Keratinocyte (primary cell): ENCODE measurements at regions not wholly inside any gene's neighbourhood (a gene's known extent, or its start where the extent isn't known, plus 50 kb on each side); places are given as distances from the start of the nearest gene placed in this dataset.

Experiments used
- DNase-seq: peaks from one replicate; pipeline ENCODE4 v3.0.0-alpha.2; 2011; ENCODE audit warnings: low read depth, missing footprints, low spot score
- FAIRE-seq: peaks from 2 replicates; lab custom pipeline; 2011; peaks lifted over from hg19 to GRCh38; lab: Jason Lieb, UNC
- H2AFZ ChIP-seq: 2 replicates; pipeline ENCODE4 v1.6.0; 2012; ENCODE audit warnings: low read length, control low read depth, inconsistent platforms; ENCODE audit not compliant: control insufficient read depth
- H3K27ac ChIP-seq: 2 replicates; pipeline ENCODE4 v1.5.1; 2011; ENCODE audit warnings: low read length; ENCODE audit not compliant: control insufficient read depth, insufficient read depth
- H3K27me3 ChIP-seq: 3 replicates; pipeline ENCODE4 v1.6.0; 2011; ENCODE audit warnings: low read length; ENCODE audit not compliant: control insufficient read depth, insufficient read depth; ENCODE audit errors: extremely low read depth
- H3K36me3 ChIP-seq, 2 experiments: 2 replicates in 1 of 2; 3 replicates in 1 of 2; pipeline ENCODE4 v1.5.1; 2011; ENCODE audit warnings: low read length in 2 of 2, mild to moderate bottlenecking in 1 of 2; ENCODE audit not compliant: control insufficient read depth in 2 of 2, insufficient read depth in 2 of 2; ENCODE audit errors: extremely low read depth in 1 of 2
- H3K4me1 ChIP-seq: 3 replicates; pipeline ENCODE4 v1.5.1; 2011; ENCODE audit warnings: low read length; ENCODE audit not compliant: control insufficient read depth, insufficient read depth; ENCODE audit errors: extremely low read depth
- H3K4me2 ChIP-seq: 3 replicates; pipeline ENCODE4 v1.6.0; 2011; ENCODE audit warnings: low read depth, low read length; ENCODE audit not compliant: control insufficient read depth, insufficient read depth; ENCODE audit errors: extremely low read depth
- H3K4me3 ChIP-seq, 3 experiments: fragments of 200-600 bp in 1 of 3; sonication (generic) in 1 of 3; 2 replicates in 2 of 3; 3 replicates in 1 of 3; pipeline ENCODE4 v1.5.1; 2011 to 2016; ENCODE audit warnings: low read length in 3 of 3, mild to moderate bottlenecking in 3 of 3, control low read depth in 2 of 3, inconsistent platforms in 1 of 3, low read depth in 1 of 3, mixed read lengths in 1 of 3, mixed run types in 1 of 3, moderate library complexity in 1 of 3; ENCODE audit not compliant: control insufficient read depth in 2 of 3, insufficient read depth in 2 of 3; ENCODE audit errors: extremely low read depth in 1 of 3
- H3K79me2 ChIP-seq: 2 replicates; pipeline ENCODE4 v1.6.0; 2012; ENCODE audit warnings: low read length; ENCODE audit not compliant: control insufficient read depth, insufficient read depth
- H3K9ac ChIP-seq: 3 replicates; pipeline ENCODE4 v1.6.0; 2011; ENCODE audit warnings: low read length; ENCODE audit not compliant: control insufficient read depth, insufficient read depth; ENCODE audit errors: extremely low read depth
- H3K9me1 ChIP-seq: 3 replicates; pipeline ENCODE4 v1.6.0; 2011; ENCODE audit warnings: low read length; ENCODE audit not compliant: control insufficient read depth, insufficient read depth; ENCODE audit errors: extremely low read depth
- H3K9me3 ChIP-seq: 2 replicates; pipeline ENCODE4 v1.5.1; 2012; ENCODE audit warnings: low read depth, low read length; ENCODE audit not compliant: control insufficient read depth
- H4K20me1 ChIP-seq: 3 replicates; pipeline ENCODE4 v1.6.0; 2011; ENCODE audit warnings: low read length; ENCODE audit not compliant: control insufficient read depth, insufficient read depth; ENCODE audit errors: extremely low read depth
- CTCF ChIP-seq, 3 experiments: IDR thresholded peaks in 1 of 3; conservative IDR thresholded peaks in 1 of 3; optimal IDR thresholded peaks in 1 of 3; 2 replicates in 2 of 3; 3 replicates in 1 of 3; pipeline versions ENCODE3 to v1.5.1; 2011; ENCODE audit warnings: low read length in 3 of 3, mild to moderate bottlenecking in 3 of 3, moderate library complexity in 2 of 3, control low read depth in 1 of 3, inconsistent platforms in 1 of 3; ENCODE audit not compliant: insufficient read depth in 2 of 3; ENCODE audit errors: extremely low read depth in 1 of 3
- EZH2 ChIP-seq: IDR thresholded peaks from one replicate; pipeline ENCODE4 v1.6.1; 2012; ENCODE audit warnings: inconsistent platforms, mild to moderate bottlenecking, low read length, moderate library complexity
- dilution Hi-C: fragments of 300-500 bp; cut with MboI; formaldehyde crosslinking; loops from one replicate; pipeline ENCODE4 v1.7.0; 2020; ENCODE audit warnings: low sequenced_read_pairs; ENCODE audit not compliant: extremely low pct_ligation_motif_present

- no peak overlapping the region for H2AFZ ChIP-seq
- H3K4me1 ChIP-seq = no peaks in the 10 kb centered on the region
- dilution Hi-C loops = no loop called here
- no peaks in the 10 kb centered on the region for H3K9me3 ChIP-seq
- no peaks in the 10 kb centered on the region for H4K20me1 ChIP-seq
- H3K79me2 ChIP-seq = no peaks in the 10 kb centered on the region
- no peaks in the 10 kb centered on the region for H3K27me3 ChIP-seq
- DNase-seq (no peak), FAIRE-seq (no peak)
- no peaks in the 10 kb centered on the region for H3K36me3 ChIP-seq
- H3K4me3 ChIP-seq = no peak overlapping the region
- no peaks in the 10 kb centered on the region for H3K9me1 ChIP-seq
- no peak for TF ChIP-seq CTCF (optimal IDR thresholded peaks at IDR 0.05 in 1 of 3, IDR thresholded peaks at IDR 0.05 in 1 of 3, conservative IDR thresholded peaks at IDR 0.05 in 1 of 3; ENCODE audit: extremely low read depth in 1 of 3, insufficient read depth in 2 of 3, low read length in 3 of 3)
- TF ChIP-seq EZH2 = no peak
- H3K9ac ChIP-seq = no peak overlapping the region
- no peak overlapping the region for H3K4me2 ChIP-seq
- no peak overlapping the region for H3K27ac ChIP-seq
These were observed 418.8 kb downstream of the TMEM135 start for GRCh38 chr11:87456499-87456898.

DNA sequence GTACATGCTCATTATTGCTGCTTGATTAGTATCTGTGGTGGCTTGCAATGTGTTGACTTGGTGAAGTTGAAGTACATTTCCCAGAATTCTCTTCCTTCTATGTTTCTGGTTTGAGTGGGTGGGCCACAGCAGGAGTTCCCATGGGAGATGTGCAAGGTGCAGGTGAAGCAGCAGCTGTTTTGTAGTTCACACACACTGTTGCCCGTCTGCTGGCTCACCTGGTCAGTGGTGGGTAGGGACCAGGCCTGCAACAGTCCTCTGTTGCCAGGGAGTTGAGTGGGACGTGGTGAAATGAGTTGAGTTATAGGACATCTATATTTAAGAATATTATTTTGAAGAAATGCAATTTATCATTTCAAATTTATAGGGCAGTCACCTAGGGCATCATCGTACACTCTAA, 417.4 kb downstream of the TMEM135 start:
- Histone ChIP-seq H3K9ac (no peak overlapping the region), H4K20me1 (no peaks in the 10 kb centered on the region), H3K27ac (no peak overlapping the region), H3K4me1 (no peaks in the 10 kb centered on the region), H3K36me3 (no peaks in the 10 kb centered on the region), H3K9me1 (no peaks in the 10 kb centered on the region), H3K27me3 (no peaks in the 10 kb centered on the region), H3K4me2 (no peak overlapping the region), H3K9me3 (no peaks in the 10 kb centered on the region), H3K4me3 (no peak overlapping the region), H3K79me2 (no peaks in the 10 kb centered on the region), H2AFZ (no peak overlapping the region)
- no peak for FAIRE-seq
- TF ChIP-seq CTCF (optimal IDR thresholded peaks at IDR 0.05 in 1 of 3, IDR thresholded peaks at IDR 0.05 in 1 of 3, conservative IDR thresholded peaks at IDR 0.05 in 1 of 3; ENCODE audit: extremely low read depth in 1 of 3, insufficient read depth in 2 of 3, low read length in 3 of 3) (no peak), EZH2 (no peak)
- no peak for DNase-seq
- dilution Hi-C loops = no loop called here
